Trophoblast cell (in vitro differentiated cells and primary cell): ENCODE measurements at regions not wholly inside any gene's neighbourhood (a gene's known extent, or its start where the extent isn't known, plus 50 kb on each side); places are given as distances from the start of the nearest gene placed in this dataset.

Experiments used
- DNase-seq, 2 donors: peaks; one replicate each; pipeline ENCODE4 v3.0.0-alpha.2; 2016
- H2AFZ ChIP-seq: 2 replicates; pipeline ENCODE4 v1.6.1; 2013; ENCODE audit warnings: low read length, moderate library complexity, mild to moderate bottlenecking; ENCODE audit not compliant: insufficient read depth, poor library complexity
- H2AK5ac ChIP-seq: 2 replicates; pipeline ENCODE4 v1.6.1; 2013; ENCODE audit warnings: mild to moderate bottlenecking, low read length
- H2BK120ac ChIP-seq: 2 replicates; pipeline ENCODE4 v1.6.1; 2013; ENCODE audit warnings: low read length, mild to moderate bottlenecking, moderate library complexity; ENCODE audit not compliant: insufficient read depth, poor library complexity
- H2BK12ac ChIP-seq: 2 replicates; pipeline ENCODE4 v1.6.1; 2013; ENCODE audit warnings: mild to moderate bottlenecking, low read length, moderate library complexity
- H2BK5ac ChIP-seq: 2 replicates; pipeline ENCODE4 v1.6.1; 2013; ENCODE audit warnings: low read length, low read depth, moderate library complexity, mild to moderate bottlenecking; ENCODE audit not compliant: poor library complexity
- H3K14ac ChIP-seq: 2 replicates; pipeline ENCODE4 v1.6.1; 2013; ENCODE audit warnings: mild to moderate bottlenecking, low read length
- H3K18ac ChIP-seq: 2 replicates; pipeline ENCODE4 v1.6.1; 2013; ENCODE audit warnings: mild to moderate bottlenecking, low read length
- H3K23ac ChIP-seq: 2 replicates; pipeline ENCODE4 v1.6.1; 2013; ENCODE audit warnings: low read length
- H3K27ac ChIP-seq: 2 replicates; pipeline ENCODE4 v1.5.1; 2013; ENCODE audit warnings: low read depth, mild to moderate bottlenecking, inconsistent platforms, low read length, moderate library complexity
- H3K27me3 ChIP-seq: 2 replicates; pipeline ENCODE4 v1.6.1; 2013; ENCODE audit warnings: inconsistent platforms, mild to moderate bottlenecking, low read length, moderate library complexity; ENCODE audit not compliant: insufficient read depth
- H3K36me3 ChIP-seq, 2 experiments: 1 replicate in 1 of 2; 2 replicates in 1 of 2; pipeline ENCODE4 v1.6.1; 2013; ENCODE audit warnings: low read length in 2 of 2, mild to moderate bottlenecking in 2 of 2, moderate library complexity in 1 of 2; ENCODE audit not compliant: insufficient read depth in 2 of 2, control insufficient read depth in 1 of 2
- H3K4ac ChIP-seq: 2 replicates; pipeline ENCODE4 v1.6.1; 2013; ENCODE audit warnings: low read depth, mild to moderate bottlenecking, low read length, moderate library complexity
- H3K4me1 ChIP-seq, 2 experiments: 1 replicate in 1 of 2; 2 replicates in 1 of 2; pipeline ENCODE4 v1.6.1; 2013; ENCODE audit warnings: low read length in 2 of 2, mild to moderate bottlenecking in 2 of 2, moderate library complexity in 1 of 2; ENCODE audit not compliant: insufficient read depth in 2 of 2, control insufficient read depth in 1 of 2
- H3K4me2 ChIP-seq: 2 replicates; pipeline ENCODE4 v1.6.1; 2013; ENCODE audit warnings: inconsistent platforms, mild to moderate bottlenecking, low read length, moderate library complexity
- H3K4me3 ChIP-seq: 2 replicates; pipeline ENCODE4 v1.5.1; 2013; ENCODE audit warnings: mild to moderate bottlenecking, low read depth, low read length, inconsistent platforms
- H3K79me1 ChIP-seq: one replicate; pipeline ENCODE4 v1.6.1; 2013; ENCODE audit warnings: low read length
- H3K79me2 ChIP-seq: 2 replicates; pipeline ENCODE4 v1.6.1; 2013; ENCODE audit warnings: low read length, mild to moderate bottlenecking; ENCODE audit not compliant: control insufficient read depth, insufficient read depth, poor library complexity
- H3K9ac ChIP-seq: 2 replicates; pipeline ENCODE4 v1.6.1; 2013; ENCODE audit warnings: mild to moderate bottlenecking, low read length
- H3K9me3 ChIP-seq: 2 replicates; pipeline ENCODE4 v1.6.1; 2013; ENCODE audit warnings: low read depth, mild to moderate bottlenecking, control low read depth, inconsistent platforms, low read length; ENCODE audit not compliant: insufficient read depth
- H4K12ac ChIP-seq: 2 replicates; pipeline ENCODE4 v1.6.1; 2013; ENCODE audit warnings: low read depth, mild to moderate bottlenecking, low read length, moderate library complexity
- H4K8ac ChIP-seq: 2 replicates; pipeline ENCODE4 v1.6.1; 2013; ENCODE audit warnings: low read depth, mild to moderate bottlenecking, low read length, moderate library complexity
- H4K91ac ChIP-seq: one replicate; pipeline ENCODE4 v1.6.1; 2013; ENCODE audit warnings: low read depth, mild to moderate bottlenecking, low read length, moderate library complexity
- WGBS: extraction: QIAGEN DNeasy Blood & Tissue Kit; methylation state at CpG from one replicate; pipeline ENCODE4 v1.1.7; 2013; ENCODE audit warnings: missing lambda C conversion rate; ENCODE audit not compliant: insufficient read length, insufficient coverage; ENCODE audit errors: extremely low coverage; 5-methylcytosine and 5-hydroxymethylcytosine counted together

GRCh38 chr3:174710612-174711011, 148.5 kb upstream of the NAALADL2 start:
- no peak overlapping the region for H3K4me2 ChIP-seq
- peak in 1 of 2 donors; percentile 5 for DNase-seq
- no peak overlapping the region for H3K18ac ChIP-seq
- no peaks in the 10 kb centered on the region for H3K79me2 ChIP-seq
- WGBS, result no CpG with 5 or more reads among the region's 2 CpGs
- H4K91ac ChIP-seq, result no peak overlapping the region
- H3K4me3 ChIP-seq, result no peak overlapping the region
- no peaks in the 10 kb centered on the region for H3K4me1 ChIP-seq
- no peak overlapping the region for H3K14ac ChIP-seq
- H2AK5ac ChIP-seq, result no peak overlapping the region
- no peak overlapping the region for H2BK5ac ChIP-seq
- H3K36me3 ChIP-seq, result no peaks in the 10 kb centered on the region
- H4K12ac ChIP-seq, result no peak overlapping the region
- no peaks in the 10 kb centered on the region for H3K79me1 ChIP-seq
- H3K4ac ChIP-seq, result no peak overlapping the region
- H3K9ac ChIP-seq, result no peak overlapping the region
- H3K9me3 ChIP-seq, result no peaks in the 10 kb centered on the region
- H2BK120ac ChIP-seq, result no peak overlapping the region
- no peak overlapping the region for H2AFZ ChIP-seq
- H2BK12ac ChIP-seq, result no peak overlapping the region
- no peak overlapping the region for H4K8ac ChIP-seq
- H3K23ac ChIP-seq, result no peak overlapping the region
- no peak overlapping the region for H3K27ac ChIP-seq
- no peaks in the 10 kb centered on the region for H3K27me3 ChIP-seq

- Histone ChIP-seq H4K91ac (no peak overlapping the region), H3K36me3 (no peaks in the 10 kb centered on the region), H3K9me3 (no peaks in the 10 kb centered on the region), H3K4me2 (no peak overlapping the region), H3K4me1 (no peaks in the 10 kb centered on the region), H3K18ac (no peak overlapping the region), H2AK5ac (no peak overlapping the region), H3K4ac (no peak overlapping the region), H3K14ac (no peak overlapping the region), H3K27ac (no peak overlapping the region), H3K79me1 (no peaks in the 10 kb centered on the region), H2AFZ (no peak overlapping the region), H2BK12ac (no peak overlapping the region), H4K8ac (no peak overlapping the region), H3K27me3 (no peaks in the 10 kb centered on the region), H2BK120ac (no peak overlapping the region), H3K4me3 (no peak overlapping the region), H3K79me2 (no peaks in the 10 kb centered on the region), H3K23ac (no peak overlapping the region), H2BK5ac (no peak overlapping the region), H3K9ac (no peak overlapping the region), H4K12ac (no peak overlapping the region)
- DNase-seq, result no peak
Measured at GRCh38 chr3:174715386-174715785, 143.7 kb upstream of the NAALADL2 start.

GRCh38 chr3:174716956-174717505, 142.1 kb upstream of the NAALADL2 start:
- no peaks in the 10 kb centered on the region for H3K79me1 ChIP-seq
- H3K4me1 ChIP-seq, result no peaks in the 10 kb centered on the region
- DNase-seq, result no peak
- H3K36me3 ChIP-seq, result no peaks in the 10 kb centered on the region
- no CpG with 5 or more reads among the region's 2 CpGs for WGBS
- no peaks in the 10 kb centered on the region for H3K79me2 ChIP-seq
- H3K27me3 ChIP-seq, result no peaks in the 10 kb centered on the region
- H3K4ac ChIP-seq, result no peak overlapping the region
- H2BK12ac ChIP-seq, result no peak overlapping the region
- no peak overlapping the region for H3K9ac ChIP-seq
- no peak overlapping the region for H3K18ac ChIP-seq
- H2AFZ ChIP-seq, result no peak overlapping the region
- H2BK5ac ChIP-seq, result no peak overlapping the region
- no peak overlapping the region for H3K4me2 ChIP-seq
- no peak overlapping the region for H4K8ac ChIP-seq
- H3K9me3 ChIP-seq, result no peaks in the 10 kb centered on the region
- no peak overlapping the region for H2AK5ac ChIP-seq
- no peak overlapping the region for H3K23ac ChIP-seq
- no peak overlapping the region for H3K4me3 ChIP-seq
- no peak overlapping the region for H4K91ac ChIP-seq
- H3K14ac ChIP-seq, result no peak overlapping the region
- H3K27ac ChIP-seq, result no peak overlapping the region
- H2BK120ac ChIP-seq, result no peak overlapping the region
- H4K12ac ChIP-seq, result no peak overlapping the region

GRCh38 chr3:174720717-174721116, 138.4 kb upstream of the NAALADL2 start:
- Histone ChIP-seq H3K36me3 (no peaks in the 10 kb centered on the region), H2BK5ac (no peak overlapping the region), H4K8ac (no peak overlapping the region), H3K18ac (no peak overlapping the region), H3K9ac (no peak overlapping the region), H2BK120ac (no peak overlapping the region), H4K12ac (no peak overlapping the region), H3K9me3 (no peaks in the 10 kb centered on the region), H3K79me2 (no peaks in the 10 kb centered on the region), H3K14ac (no peak overlapping the region), H2BK12ac (no peak overlapping the region), H3K27me3 (no peaks in the 10 kb centered on the region), H3K4me1 (no peaks in the 10 kb centered on the region), H2AK5ac (no peak overlapping the region), H4K91ac (no peak overlapping the region), H3K4me3 (no peak overlapping the region), H3K79me1 (no peaks in the 10 kb centered on the region), H2AFZ (no peak overlapping the region), H3K27ac (no peak overlapping the region), H3K23ac (no peak overlapping the region), H3K4me2 (no peak overlapping the region), H3K4ac (no peak overlapping the region)
- WGBS, result no CpG with 5 or more reads among the region's 5 CpGs
- DNase-seq, result no peak
